Renal pelvis (tissue), 1 donor: ENCODE measurements at regions not wholly inside any gene's neighbourhood (a gene's known extent, or its start where the extent isn't known, plus 50 kb on each side); places are given as distances from the start of the nearest gene placed in this dataset.
A peak's percentile ranks its signal among the peaks of the same experiment; 100 is the strongest.

Experiments
- DNase-seq: peaks from one replicate; pipeline ENCODE4 v3.0.0-alpha.2; 2013

- no peak for DNase-seq
Observed at GRCh38 chr2:176468457-176469113, 199.3 kb downstream of the MTX2 start.

GRCh38 chr2:176470713-176471112, 201.5 kb downstream of the MTX2 start:
- no peak for DNase-seq

GRCh38 chr2:176471949-176472348, 202.7 kb downstream of the MTX2 start:
- no peak for DNase-seq

- no peak for DNase-seq
Observed at GRCh38 chr2:176473177-176473576, 203.9 kb downstream of the MTX2 start.

GRCh38 chr2:176473851-176474250, 204.6 kb downstream of the MTX2 start:
- DNase-seq = no peak

GRCh38 chr2:176477336-176477735, 208.1 kb downstream of the MTX2 start:
- DNase-seq = no peak

GRCh38 chr2:176479961-176480360, 210.7 kb downstream of the MTX2 start:
- DNase-seq = no peak

GRCh38 chr2:176482107-176482506, 212.9 kb downstream of the MTX2 start:
- DNase-seq = no peak

- DNase-seq = no peak
Observed at GRCh38 chr2:176483476-176483875, 214.2 kb downstream of the MTX2 start.

GRCh38 chr2:176483901-176484568, 214.8 kb downstream of the MTX2 start:
- no peak for DNase-seq

GRCh38 chr2:176484838-176485237, 215.6 kb downstream of the MTX2 start:
- no peak for DNase-seq

GRCh38 chr2:176488431-176488830, 219.2 kb downstream of the MTX2 start:
- DNase-seq = no peak

GRCh38 chr2:176490061-176490861, 221.0 kb downstream of the MTX2 start:
- DNase-seq = peak; percentile 63

- DNase-seq = no peak
Observed at GRCh38 chr2:176491172-176491904, 222.1 kb downstream of the MTX2 start.

GRCh38 chr2:176492583-176492982, 223.3 kb downstream of the MTX2 start:
- DNase-seq = no peak

GRCh38 chr2:176493226-176493825, 224.1 kb downstream of the MTX2 start:
- no peak for DNase-seq

GRCh38 chr2:176493909-176494308, 224.7 kb downstream of the MTX2 start:
- no peak for DNase-seq

- no peak for DNase-seq
Observed at GRCh38 chr2:176494949-176495353, 225.7 kb downstream of the MTX2 start.

- DNase-seq = no peak
Observed at GRCh38 chr2:176495826-176496225, 226.6 kb downstream of the MTX2 start.

- no peak for DNase-seq
Observed at GRCh38 chr2:176496761-176497160, 227.5 kb downstream of the MTX2 start.

GRCh38 chr2:176500901-176501300, 231.7 kb downstream of the MTX2 start:
- DNase-seq = no peak

- no peak for DNase-seq
Observed at GRCh38 chr2:176501617-176502016, 232.4 kb downstream of the MTX2 start.
